ENCODE measurements at regions not wholly inside any gene's neighbourhood (a gene's known extent, or its start where the extent isn't known, plus 50 kb on each side); places are given as distances from the start of the nearest gene placed in this dataset.

DNA sequence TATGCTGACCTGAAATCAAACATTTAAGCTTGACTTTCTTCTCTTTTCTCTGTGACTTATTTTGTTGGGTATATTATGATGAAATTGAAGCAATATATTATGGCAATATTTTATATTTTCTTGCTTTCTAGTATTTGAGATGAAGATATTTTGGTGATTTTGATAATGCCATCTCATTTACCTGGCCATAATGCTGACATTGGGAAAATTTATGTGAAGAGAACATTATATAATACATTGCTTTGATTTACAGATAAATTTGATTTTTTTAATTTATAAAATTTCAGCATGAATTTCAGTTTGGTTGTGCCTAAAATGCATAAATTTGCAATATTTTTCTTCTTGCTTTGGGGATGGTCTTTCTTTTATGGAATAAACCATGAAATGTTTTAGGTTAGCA lies 1413.7 kb upstream of the TMEFF2 start:
- TF ChIP-seq EZH2 (IDR thresholded peaks at IDR 0.05; ENCODE audit: borderline replicate concordance, insufficient read depth, low read depth, low read length, poor library complexity, severe bottlenecking), result no peak
- TF ChIP-seq, protein P1, sequence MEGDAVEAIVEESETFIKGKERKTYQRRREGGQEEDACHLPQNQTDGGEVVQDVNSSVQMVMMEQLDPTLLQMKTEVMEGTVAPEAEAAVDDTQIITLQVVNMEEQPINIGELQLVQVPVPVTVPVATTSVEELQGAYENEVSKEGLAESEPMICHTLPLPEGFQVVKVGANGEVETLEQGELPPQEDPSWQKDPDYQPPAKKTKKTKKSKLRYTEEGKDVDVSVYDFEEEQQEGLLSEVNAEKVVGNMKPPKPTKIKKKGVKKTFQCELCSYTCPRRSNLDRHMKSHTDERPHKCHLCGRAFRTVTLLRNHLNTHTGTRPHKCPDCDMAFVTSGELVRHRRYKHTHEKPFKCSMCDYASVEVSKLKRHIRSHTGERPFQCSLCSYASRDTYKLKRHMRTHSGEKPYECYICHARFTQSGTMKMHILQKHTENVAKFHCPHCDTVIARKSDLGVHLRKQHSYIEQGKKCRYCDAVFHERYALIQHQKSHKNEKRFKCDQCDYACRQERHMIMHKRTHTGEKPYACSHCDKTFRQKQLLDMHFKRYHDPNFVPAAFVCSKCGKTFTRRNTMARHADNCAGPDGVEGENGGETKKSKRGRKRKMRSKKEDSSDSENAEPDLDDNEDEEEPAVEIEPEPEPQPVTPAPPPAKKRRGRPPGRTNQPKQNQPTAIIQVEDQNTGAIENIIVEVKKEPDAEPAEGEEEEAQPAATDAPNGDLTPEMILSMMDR (IDR thresholded peaks at IDR 0.05), result no peak

All from B cell (primary cell).